ENCODE measurements at regions not wholly inside any gene's neighbourhood (a gene's known extent, or its start where the extent isn't known, plus 50 kb on each side); places are given as distances from the start of the nearest gene placed in this dataset.

DNA sequence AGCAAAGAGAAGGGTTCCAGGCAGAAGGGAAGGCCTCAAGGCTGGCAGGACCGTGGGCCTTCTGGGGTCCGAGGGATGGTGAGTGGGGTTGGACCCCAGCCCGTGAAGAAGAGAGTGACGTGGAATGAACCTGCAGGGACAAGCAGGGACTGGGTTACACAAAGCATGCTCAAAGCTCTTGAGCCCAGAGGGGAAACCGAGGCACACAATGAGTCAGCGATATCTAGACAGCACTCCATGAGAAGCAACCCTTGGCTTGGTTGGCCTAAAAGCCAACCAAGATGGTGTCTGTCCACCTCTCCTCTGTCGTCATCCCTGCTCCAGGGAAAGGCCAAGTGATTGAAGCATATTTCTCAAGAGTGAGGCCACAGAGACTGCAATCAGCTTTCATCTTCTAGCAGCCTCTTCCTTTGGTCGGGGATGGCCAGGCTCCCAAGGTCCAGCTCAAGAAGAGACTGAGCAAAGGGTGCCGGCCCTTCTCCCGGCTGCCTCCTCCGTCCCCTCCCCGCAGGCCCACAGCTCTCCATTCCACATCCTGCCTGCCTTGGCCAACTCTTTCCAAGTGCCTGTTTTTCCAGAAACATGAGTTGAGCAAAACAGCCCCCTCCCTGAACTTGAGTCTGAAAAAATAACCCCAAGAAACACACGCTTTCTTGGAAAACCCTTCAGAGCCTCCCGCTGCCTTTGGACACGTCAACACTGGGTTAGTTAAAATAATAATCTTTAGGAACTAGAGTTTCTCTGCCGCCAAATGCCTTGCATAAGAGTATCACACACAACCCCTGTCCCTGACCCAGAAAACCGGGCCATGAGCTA, 556.6 kb downstream of the MIAT start:
- no peaks in the 10 kb centered on the region for H3K36me3 Mint-ChIP-seq

DNA sequence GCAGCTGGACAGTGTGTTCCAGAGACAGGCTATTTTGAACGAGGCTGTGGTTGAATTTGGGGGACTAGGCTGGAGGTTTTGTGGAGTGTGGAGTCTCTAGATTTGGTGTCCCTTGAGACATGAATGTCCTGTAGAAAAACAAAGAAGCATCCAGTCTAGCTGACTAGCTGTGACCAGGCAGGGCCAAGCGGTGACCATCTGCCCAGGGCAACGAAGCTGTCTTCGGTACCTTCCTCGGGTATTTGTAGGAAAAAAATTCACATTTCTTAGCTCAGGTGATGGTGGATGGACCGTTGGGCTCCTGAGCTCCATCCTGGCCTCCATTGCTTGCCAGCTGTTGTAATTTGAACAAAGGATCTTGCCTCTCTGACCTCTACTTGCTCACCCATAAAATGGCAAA, 557.3 kb downstream of the MIAT start:
- Mint-ChIP-seq H3K4me1 (no peaks in the 10 kb centered on the region), H3K36me3 (no peaks in the 10 kb centered on the region), H3K9me3 (no peaks in the 10 kb centered on the region), H3K27ac (no peak overlapping the region), H3K4me3 (no peak overlapping the region)
- ATAC-seq: no peak
- no peak for DNase-seq (ENCODE audit: low spot score in 2 of 2)

More for the DNA sequence above, 556.6 kb downstream of the MIAT start:
- no peaks in the 10 kb centered on the region for H3K4me1 Mint-ChIP-seq
- no peak for DNase-seq (ENCODE audit: low spot score in 2 of 2)
- no peak overlapping the region for H3K4me3 Mint-ChIP-seq
- peak overlapping the region; percentile 34 for H3K27ac Mint-ChIP-seq
- no peak for ATAC-seq
- H3K9me3 Mint-ChIP-seq: no peaks in the 10 kb centered on the region

DNA sequence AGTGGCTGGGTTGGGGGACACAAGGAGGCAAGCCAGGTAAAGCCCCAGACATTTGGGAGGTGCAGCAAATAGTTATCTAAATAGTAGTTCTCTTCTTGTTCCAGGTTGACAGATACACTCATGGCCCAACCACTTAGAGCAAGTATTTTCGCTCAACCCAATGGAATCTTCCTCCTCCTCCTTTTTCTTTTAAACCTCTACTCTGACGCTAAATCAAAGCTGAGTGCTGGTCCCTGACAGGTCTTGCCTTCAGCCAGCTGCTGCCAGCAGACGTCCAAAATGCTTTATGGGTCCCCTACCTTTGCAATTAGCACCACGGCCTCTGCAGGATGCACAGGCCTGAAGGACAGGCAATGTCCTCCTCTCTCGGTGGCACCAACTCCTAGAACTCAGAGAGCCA, 558.5 kb downstream of the MIAT start:
- DNase-seq (ENCODE audit: low spot score in 2 of 2) (no peak), ATAC-seq (no peak)
- H3K27ac Mint-ChIP-seq: no peak overlapping the region
- no peaks in the 10 kb centered on the region for H3K4me1 Mint-ChIP-seq
- H3K9me3 Mint-ChIP-seq: no peaks in the 10 kb centered on the region
- H3K4me3 Mint-ChIP-seq: no peak overlapping the region
- no peaks in the 10 kb centered on the region for H3K36me3 Mint-ChIP-seq

- Mint-ChIP-seq H3K4me3 (no peak overlapping the region), H3K4me1 (no peaks in the 10 kb centered on the region), H3K9me3 (no peaks in the 10 kb centered on the region), H3K27ac (no peak overlapping the region), H3K36me3 (no peaks in the 10 kb centered on the region)
- DNase-seq (ENCODE audit: low spot score in 2 of 2) (no peak), ATAC-seq (no peak)
Measured at GRCh38 chr22:27216444-27216843, 559.1 kb downstream of the MIAT start.

- no peak overlapping the region for H3K4me3 Mint-ChIP-seq
- ATAC-seq (no peak), DNase-seq (ENCODE audit: low spot score in 2 of 2) (no peak)
- no peaks in the 10 kb centered on the region for H3K9me3 Mint-ChIP-seq
- H3K4me1 Mint-ChIP-seq: no peaks in the 10 kb centered on the region
- H3K27ac Mint-ChIP-seq: no peak overlapping the region
- no peaks in the 10 kb centered on the region for H3K36me3 Mint-ChIP-seq
Measured at GRCh38 chr22:27217154-27217553, 559.8 kb downstream of the MIAT start.

- H3K27ac Mint-ChIP-seq: no peak overlapping the region
- no peaks in the 10 kb centered on the region for H3K9me3 Mint-ChIP-seq
- no peak overlapping the region for H3K4me3 Mint-ChIP-seq
- DNase-seq (ENCODE audit: low spot score in 2 of 2): no peak
- no peak for ATAC-seq
- H3K36me3 Mint-ChIP-seq: no peaks in the 10 kb centered on the region
- H3K4me1 Mint-ChIP-seq: no peaks in the 10 kb centered on the region
Measured at GRCh38 chr22:27218012-27218920, 560.9 kb downstream of the MIAT start.

DNA sequence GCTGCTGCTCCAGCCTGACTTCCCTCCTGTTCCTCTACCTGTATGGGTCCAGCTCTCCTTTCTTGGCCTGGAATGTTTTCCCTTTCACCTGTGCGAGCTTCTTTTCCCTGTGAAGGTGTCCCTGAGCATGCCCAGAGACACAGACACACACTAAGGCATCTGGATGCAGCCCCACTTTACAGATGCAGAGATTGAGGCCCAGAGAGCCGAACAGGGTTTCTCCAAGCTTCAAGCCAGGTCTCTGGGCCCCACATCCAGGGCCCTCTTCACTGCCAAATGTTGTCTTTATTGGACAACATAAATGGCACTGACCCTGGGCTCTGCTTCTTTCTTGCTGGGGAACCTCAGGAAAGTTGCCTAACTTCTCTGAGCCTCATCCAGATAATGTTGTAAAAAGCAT, 561.6 kb downstream of the MIAT start:
- no peak overlapping the region for H3K4me3 Mint-ChIP-seq
- H3K4me1 Mint-ChIP-seq: no peaks in the 10 kb centered on the region
- ATAC-seq (no peak), DNase-seq (ENCODE audit: low spot score in 2 of 2) (no peak)
- no peaks in the 10 kb centered on the region for H3K36me3 Mint-ChIP-seq
- no peak overlapping the region for H3K27ac Mint-ChIP-seq
- H3K9me3 Mint-ChIP-seq: no peaks in the 10 kb centered on the region

- no peaks in the 10 kb centered on the region for H3K9me3 Mint-ChIP-seq
- DNase-seq (ENCODE audit: low spot score in 2 of 2) (no peak), ATAC-seq (no peak)
- H3K27ac Mint-ChIP-seq: no peak overlapping the region
- no peaks in the 10 kb centered on the region for H3K36me3 Mint-ChIP-seq
- H3K4me1 Mint-ChIP-seq: no peaks in the 10 kb centered on the region
- no peak overlapping the region for H3K4me3 Mint-ChIP-seq
Measured at GRCh38 chr22:27220339-27220738, 563.0 kb downstream of the MIAT start.

- Mint-ChIP-seq H3K4me1 (no peaks in the 10 kb centered on the region), H3K4me3 (no peak overlapping the region), H3K36me3 (no peaks in the 10 kb centered on the region), H3K27ac (no peak overlapping the region), H3K9me3 (no peaks in the 10 kb centered on the region)
- ATAC-seq (no peak), DNase-seq (ENCODE audit: low spot score in 2 of 2) (no peak)
Measured at GRCh38 chr22:27222178-27222577, 564.8 kb downstream of the MIAT start.

GRCh38 chr22:27223317-27224177, 566.2 kb downstream of the MIAT start:
- Mint-ChIP-seq H3K4me3 (no peak overlapping the region), H3K9me3 (no peaks in the 10 kb centered on the region), H3K4me1 (no peaks in the 10 kb centered on the region), H3K27ac (no peak overlapping the region), H3K36me3 (no peaks in the 10 kb centered on the region)
- ATAC-seq: no peak
- DNase-seq (ENCODE audit: low spot score in 2 of 2): no peak

- H3K4me1 Mint-ChIP-seq: no peaks in the 10 kb centered on the region
- peaks cover under 1% of the 10 kb centered on the region for H3K9me3 Mint-ChIP-seq
- DNase-seq (ENCODE audit: low spot score in 2 of 2): no peak
- H3K4me3 Mint-ChIP-seq: no peak overlapping the region
- H3K36me3 Mint-ChIP-seq: no peaks in the 10 kb centered on the region
- no peak overlapping the region for H3K27ac Mint-ChIP-seq
- ATAC-seq: no peak
Measured at GRCh38 chr22:27224485-27225374, 567.3 kb downstream of the MIAT start.

DNA sequence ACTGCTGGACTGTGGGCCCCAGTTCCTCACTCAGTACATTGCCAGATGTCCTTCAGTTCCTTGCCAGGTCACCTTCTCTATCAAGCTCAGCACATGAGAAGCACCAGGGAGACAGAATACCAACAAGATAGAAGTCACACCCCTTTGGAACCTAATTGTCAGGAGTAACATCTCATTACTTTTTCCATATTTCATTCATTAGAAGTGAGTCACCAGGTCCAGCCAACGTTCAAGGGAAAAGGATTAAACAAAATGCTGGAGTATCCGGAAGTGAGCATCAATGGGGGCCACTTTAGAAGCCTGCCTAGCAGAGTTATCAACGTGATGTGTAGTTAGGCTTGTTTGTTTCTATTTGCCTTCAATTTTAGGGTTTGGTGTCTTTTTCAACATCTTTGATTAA, 569.3 kb downstream of the MIAT start:
- no peak overlapping the region for H3K27ac Mint-ChIP-seq
- H3K36me3 Mint-ChIP-seq: no peaks in the 10 kb centered on the region
- H3K9me3 Mint-ChIP-seq: peaks cover 4% of the 10 kb centered on the region
- DNase-seq (ENCODE audit: low spot score in 2 of 2) (no peak), ATAC-seq (no peak)
- no peaks in the 10 kb centered on the region for H3K4me1 Mint-ChIP-seq
- H3K4me3 Mint-ChIP-seq: no peak overlapping the region

GRCh38 chr22:27228771-27229170, 571.4 kb downstream of the MIAT start:
- Mint-ChIP-seq H3K9me3 (peaks cover 4% of the 10 kb centered on the region), H3K36me3 (no peaks in the 10 kb centered on the region), H3K4me3 (no peak overlapping the region), H3K27ac (no peak overlapping the region), H3K4me1 (no peaks in the 10 kb centered on the region)
- ATAC-seq (no peak), DNase-seq (ENCODE audit: low spot score in 2 of 2) (no peak)

DNA sequence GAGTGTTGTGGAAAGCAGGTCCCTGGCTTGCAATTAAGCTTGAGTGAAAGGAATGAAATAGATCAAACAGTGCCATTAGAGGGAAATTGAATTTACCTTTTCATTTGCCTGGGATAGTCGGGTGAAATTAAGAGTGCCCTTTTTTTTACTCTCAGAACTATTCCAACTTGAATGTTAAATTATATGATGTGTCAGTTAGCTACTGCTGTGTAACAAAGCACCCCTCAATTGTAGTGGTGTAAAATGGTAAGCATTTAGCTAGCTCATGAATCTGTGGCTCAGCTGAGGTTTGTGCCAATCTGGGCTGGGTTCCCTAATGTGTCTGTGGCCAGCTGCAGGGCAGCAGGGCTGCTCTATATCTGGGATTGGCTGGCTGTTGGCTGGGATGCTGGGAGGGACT, 571.4 kb downstream of the MN1 start:
- DNase-seq (ENCODE audit: low spot score in 2 of 2): no peak
- ATAC-seq: no peak
- no peak overlapping the region for H3K27ac Mint-ChIP-seq
- no peaks in the 10 kb centered on the region for H3K36me3 Mint-ChIP-seq
- no peak overlapping the region for H3K4me3 Mint-ChIP-seq
- no peaks in the 10 kb centered on the region for H3K4me1 Mint-ChIP-seq
- H3K9me3 Mint-ChIP-seq: peaks cover 4% of the 10 kb centered on the region
